Activated CD8-positive, alpha-beta memory T cell treated with anti-CD3 and anti-CD28 coated beads, Interleukin-2, amount 50 U/mL, for 1 hour (primary cell): ENCODE measurements at regions not wholly inside any gene's neighbourhood (a gene's known extent, or its start where the extent isn't known, plus 50 kb on each side); places are given as distances from the start of the nearest gene placed in this dataset.

ENCODE experiments used
- DNase-seq: peaks from one replicate; pipeline ENCODE4 v3.0.0-alpha.2; 2020; ENCODE audit errors: extremely low read depth

GRCh38 chr12:75974323-75975187 is 57.0 kb downstream of the PHLDA1 start:
- no peak for DNase-seq

GRCh38 chr12:75971253-75971652 is 60.3 kb downstream of the PHLDA1 start:
- DNase-seq: no peak

GRCh38 chr12:75970310-75970709 is 61.3 kb downstream of the PHLDA1 start:
- no peak for DNase-seq

GRCh38 chr12:75969768-75970167 is 61.8 kb downstream of the PHLDA1 start:
- no peak for DNase-seq

GRCh38 chr12:75965661-75966060 is 65.9 kb downstream of the PHLDA1 start:
- no peak for DNase-seq

- DNase-seq: no peak
Observed at GRCh38 chr12:75964150-75964549, 67.4 kb downstream of the PHLDA1 start.

GRCh38 chr12:75961878-75962277 is 69.7 kb downstream of the PHLDA1 start:
- no peak for DNase-seq

GRCh38 chr12:75960954-75961661 is 70.5 kb downstream of the PHLDA1 start:
- no peak for DNase-seq

GRCh38 chr12:75960086-75960910 is 71.3 kb downstream of the PHLDA1 start:
- DNase-seq: no peak

GRCh38 chr12:75959506-75959905 is 72.1 kb downstream of the PHLDA1 start:
- no peak for DNase-seq

GRCh38 chr12:75959060-75959459 is 72.5 kb downstream of the PHLDA1 start:
- no peak for DNase-seq

- DNase-seq: no peak
Observed at GRCh38 chr12:75955251-75955650, 76.3 kb downstream of the PHLDA1 start.

GRCh38 chr12:75954749-75955148 is 76.8 kb downstream of the PHLDA1 start:
- no peak for DNase-seq

GRCh38 chr12:75954041-75954440 is 77.5 kb downstream of the PHLDA1 start:
- DNase-seq: no peak

GRCh38 chr12:75953312-75953906 is 78.2 kb downstream of the PHLDA1 start:
- DNase-seq: no peak

- DNase-seq: no peak
Observed at GRCh38 chr12:75951399-75952278, 79.9 kb downstream of the PHLDA1 start.

- no peak for DNase-seq
Observed at GRCh38 chr12:75947156-75947723, 84.3 kb downstream of the PHLDA1 start.

- no peak for DNase-seq
Observed at GRCh38 chr12:75945581-75945980, 86.0 kb downstream of the PHLDA1 start.

GRCh38 chr12:75944905-75945432 is 86.6 kb downstream of the PHLDA1 start:
- no peak for DNase-seq
